SK-N-SH (cell line): ENCODE measurements at regions not wholly inside any gene's neighbourhood (a gene's known extent, or its start where the extent isn't known, plus 50 kb on each side); places are given as distances from the start of the nearest gene placed in this dataset.

Experiments used
- CTCF ChIA-PET: fragments of 300-600, 350-600 bp; formaldehyde crosslinking; extraction: SDS; loops from one replicate; lab custom pipeline; 2021; lab: Yijun Ruan, JAX
- POLR2A ChIA-PET: fragments of 350-600 bp; sonication (Branson Sonifier 250); formaldehyde crosslinking; extraction: SDS; loops from one replicate; lab custom pipeline; 2020; ENCODE audit warnings: antibody characterized with exemption, inconsistent platforms; lab: Yijun Ruan, JAX
- DNase-seq: peaks from one replicate; pipeline ENCODE4 v3.0.0; 2012
- H2AFZ ChIP-seq: fragments of 200-600 bp; sonication (generic); 2 replicates; pipeline ENCODE4 v1.8.1; 2016; ENCODE audit warnings: antibody characterized with exemption, mild to moderate bottlenecking, low read depth
- H3F3A ChIP-seq: fragments of 200-600 bp; sonication (generic); replicated peaks from 2 replicates; pipeline ENCODE3; 2016; ENCODE audit warnings: antibody characterized with exemption, mild to moderate bottlenecking; ENCODE audit not compliant: insufficient read depth
- H3K27ac ChIP-seq, 2 experiments: fragments of 200-500 bp in 1 of 2; fragments of 200-600 bp in 1 of 2; sonication (Bioruptor generic) in 1 of 2; sonication (generic), shearing (Covaris generic) in 1 of 2; 2 replicates each; pipeline versions ENCODE4 v1.5.1 to v1.6.1; 2014 to 2016; ENCODE audit warnings: low read depth in 2 of 2, inconsistent platforms in 1 of 2, low read length in 1 of 2, mild to moderate bottlenecking in 1 of 2, mixed read lengths in 1 of 2
- H3K27me3 ChIP-seq: fragments of 200-600 bp; sonication (generic), shearing (Covaris generic); 2 replicates; pipeline ENCODE4 v1.6.1; 2016; ENCODE audit warnings: mixed run types; ENCODE audit not compliant: insufficient read depth
- H3K36me3 ChIP-seq, 2 experiments: fragments of 200-500 bp in 1 of 2; fragments of 200-600 bp in 1 of 2; sonication (Bioruptor generic) in 1 of 2; sonication (generic) in 1 of 2; replicated peaks in 1 of 2; 2 replicates each; pipeline versions ENCODE3 to v1.5.1; 2014 to 2016; ENCODE audit warnings: low read length in 1 of 2, mild to moderate bottlenecking in 1 of 2; ENCODE audit not compliant: insufficient read depth in 2 of 2, control insufficient read depth in 1 of 2
- H3K4me1 ChIP-seq, 2 experiments: fragments of 200-500 bp in 1 of 2; fragments of 200-600 bp in 1 of 2; sonication (Bioruptor generic) in 1 of 2; sonication (generic), shearing (Covaris generic) in 1 of 2; 2 replicates each; pipeline versions ENCODE4 v1.5.1 to v1.6.1; 2014 to 2016; ENCODE audit warnings: low read depth in 1 of 2, low read length in 1 of 2, mixed run types in 1 of 2; ENCODE audit not compliant: insufficient read depth in 2 of 2, control insufficient read depth in 1 of 2
- H3K4me2 ChIP-seq: fragments of 200-600 bp; sonication (generic), shearing (Covaris generic); 2 replicates; pipeline ENCODE4 v1.6.1; 2017; ENCODE audit warnings: mixed run types
- H3K4me3 ChIP-seq, 2 experiments: fragments of 200-500 bp in 1 of 2; fragments of 200-600 bp in 1 of 2; sonication (Bioruptor generic) in 1 of 2; sonication (generic), shearing (Covaris generic) in 1 of 2; 2 replicates each; pipeline versions ENCODE4 v1.5.1 to v1.8.1; 2014 to 2016; ENCODE audit warnings: low read depth in 2 of 2, inconsistent platforms in 1 of 2, low read length in 1 of 2, mild to moderate bottlenecking in 1 of 2, mixed read lengths in 1 of 2, moderate library complexity in 1 of 2
- H3K79me2 ChIP-seq: fragments of 200-600 bp; sonication (generic); 2 replicates; pipeline ENCODE4 v1.8.1; 2017; ENCODE audit warnings: mild to moderate bottlenecking; ENCODE audit not compliant: insufficient read depth
- H3K9ac ChIP-seq: fragments of 200-600 bp; sonication (generic); 2 replicates; pipeline ENCODE4 v1.6.1; 2017; ENCODE audit warnings: mixed run types
- H3K9me2 ChIP-seq: fragments of 200-600 bp; sonication (generic); 2 replicates; pipeline ENCODE4 v1.6.1; 2017; ENCODE audit warnings: mixed run types
- H3K9me3 ChIP-seq: fragments of 200-600 bp; sonication (generic); 2 replicates; pipeline ENCODE4 v1.6.1; 2017; ENCODE audit warnings: mixed run types, mild to moderate bottlenecking, moderate library complexity
- H4K20me1 ChIP-seq: fragments of 200-600 bp; sonication (generic); 2 replicates; pipeline ENCODE4 v1.6.1; 2017; ENCODE audit warnings: mild to moderate bottlenecking, mixed run types; ENCODE audit not compliant: insufficient read depth
- EP300 ChIP-seq, 2 experiments: IDR thresholded peaks; 2 replicates each; pipeline versions ENCODE4 v1.4.0 to v1.6.1; 2012; ENCODE audit warnings: borderline replicate concordance in 1 of 2, low read depth in 1 of 2, low read length in 1 of 2
- EZH2phosphoT487 ChIP-seq: fragments of 200-600 bp; sonication (generic); IDR thresholded peaks from 2 replicates; pipeline ENCODE4 v1.6.1; 2017; ENCODE audit warnings: low read depth, mixed run types, mild to moderate bottlenecking, antibody characterized with exemption, moderate library complexity, borderline replicate concordance
- FOSL2 ChIP-seq: IDR thresholded peaks from 2 replicates; pipeline ENCODE4 v1.4.0; 2012; ENCODE audit warnings: low read depth, mild to moderate bottlenecking, moderate library complexity, borderline replicate concordance
- FOXJ3 ChIP-seq: sonication (generic); formaldehyde crosslinking; IDR thresholded peaks from 2 replicates; pipeline ENCODE4 v1.5.1; 2020; ENCODE audit warnings: mild to moderate bottlenecking, missing genetic modification reagents
- GABPA ChIP-seq: IDR thresholded peaks from 2 replicates; pipeline ENCODE4 v1.4.0; 2012; ENCODE audit warnings: low read depth, mild to moderate bottlenecking
- GATA2 ChIP-seq: sonication (generic); formaldehyde crosslinking; IDR thresholded peaks from 2 replicates; pipeline ENCODE4 v1.5.0; 2020; ENCODE audit warnings: mild to moderate bottlenecking, missing genetic modification reagents
- MXI1 ChIP-seq: IDR thresholded peaks from 2 replicates; pipeline ENCODE4 v1.6.1; 2012; ENCODE audit warnings: mild to moderate bottlenecking, low read depth, low read length, improper control_type of control experiment
- PBX3 ChIP-seq: IDR thresholded peaks from 2 replicates; pipeline ENCODE4; 2012
- POLR2AphosphoS5 ChIP-seq: IDR thresholded peaks from 2 replicates; pipeline ENCODE4 v1.6.1; 2012; ENCODE audit warnings: low read depth, low read length
- RAD21 ChIP-seq: IDR thresholded peaks from 2 replicates; pipeline ENCODE4 v1.6.1; 2012; ENCODE audit warnings: mild to moderate bottlenecking, low read length
- REST ChIP-seq: IDR thresholded peaks from 2 replicates; pipeline ENCODE4 v1.6.1; 2012; ENCODE audit warnings: mild to moderate bottlenecking, low read depth, low read length, moderate library complexity
- SIN3A ChIP-seq: IDR thresholded peaks from 2 replicates; pipeline ENCODE4 v1.6.1; 2012; ENCODE audit warnings: low read depth, mild to moderate bottlenecking, low read length, moderate library complexity, borderline replicate concordance
- TAF1 ChIP-seq: IDR thresholded peaks from 2 replicates; pipeline ENCODE4 v1.6.1; 2012; ENCODE audit warnings: low read depth, mild to moderate bottlenecking, low read length, moderate library complexity, borderline replicate concordance
- TEAD4 ChIP-seq: IDR thresholded peaks from 2 replicates; pipeline ENCODE4 v1.4.0; 2012; ENCODE audit warnings: mild to moderate bottlenecking, borderline replicate concordance; ENCODE audit not compliant: insufficient read depth
- USF1 ChIP-seq: IDR thresholded peaks from 2 replicates; pipeline ENCODE4 v1.4.0; 2012; ENCODE audit warnings: low read depth, borderline replicate concordance
- YY1 ChIP-seq: IDR thresholded peaks from 2 replicates; pipeline ENCODE4 v1.4.0; 2012; ENCODE audit warnings: low read depth, mild to moderate bottlenecking
- WGBS: methylation state at CpG from one replicate; pipeline ENCODE4 v1.1.6; 2017; ENCODE audit warnings: low lambda C conversion rate; 5-methylcytosine and 5-hydroxymethylcytosine counted together

- Histone ChIP-seq H3F3A (no peaks in the 10 kb centered on the region), H3K4me1 (no peaks in the 10 kb centered on the region), H3K27me3 (no peaks in the 10 kb centered on the region), H4K20me1 (no peaks in the 10 kb centered on the region), H3K9me2 (no peaks in the 10 kb centered on the region), H2AFZ (no peak overlapping the region), H3K9me3 (no peaks in the 10 kb centered on the region), H3K36me3 (no peaks in the 10 kb centered on the region), H3K27ac (no peak overlapping the region), H3K79me2 (no peaks in the 10 kb centered on the region), H3K4me2 (no peak overlapping the region), H3K9ac (no peak overlapping the region), H3K4me3 (no peak overlapping the region)
- POLR2A ChIA-PET = no interaction called here
- CTCF ChIA-PET = no interaction called here
- TF ChIP-seq FOSL2 = no peak
- DNase-seq = no peak
- 42% methylated on average over 8 of the region's 8 CpGs for WGBS
Measured at GRCh38 chr7:69237541-69237940, 360.7 kb upstream of the AUTS2 start.

GRCh38 chr7:69243016-69243415 lies 355.3 kb upstream of the AUTS2 start:
- ChIA-PET POLR2A (no interaction called here), CTCF (no interaction called here)
- TF ChIP-seq TAF1 (no peak), TEAD4 (no peak), PBX3 (no peak), EP300 (IDR thresholded peaks at IDR 0.05; ENCODE audit: borderline replicate concordance in 1 of 2, low read depth in 1 of 2, low read length in 1 of 2) (no peak), FOSL2 (no peak), GABPA (no peak), YY1 (no peak), MXI1 (no peak), EZH2phosphoT487 (no peak), REST (no peak), USF1 (no peak), SIN3A (no peak), GATA2 (CRISPR knock-in tag) (no peak), FOXJ3 (CRISPR knock-in tag) (no peak), POLR2AphosphoS5 (no peak), RAD21 (no peak)
- DNase-seq = no peak
- Histone ChIP-seq H3K79me2 (no peaks in the 10 kb centered on the region), H3K9me3 (no peaks in the 10 kb centered on the region), H3K27me3 (no peaks in the 10 kb centered on the region), H3K9ac (no peak overlapping the region), H3K36me3 (no peaks in the 10 kb centered on the region), H2AFZ (no peak overlapping the region), H3K4me3 (no peak overlapping the region), H3K9me2 (no peaks in the 10 kb centered on the region), H3K27ac (no peak overlapping the region), H3F3A (no peaks in the 10 kb centered on the region), H4K20me1 (no peaks in the 10 kb centered on the region), H3K4me1 (no peaks in the 10 kb centered on the region), H3K4me2 (no peak overlapping the region)
- WGBS = 9% methylated on average over 1 of the region's 1 CpG
